ENCODE measurements at regions not wholly inside any gene's neighbourhood (a gene's known extent, or its start where the extent isn't known, plus 50 kb on each side); places are given as distances from the start of the nearest gene placed in this dataset.

DNA sequence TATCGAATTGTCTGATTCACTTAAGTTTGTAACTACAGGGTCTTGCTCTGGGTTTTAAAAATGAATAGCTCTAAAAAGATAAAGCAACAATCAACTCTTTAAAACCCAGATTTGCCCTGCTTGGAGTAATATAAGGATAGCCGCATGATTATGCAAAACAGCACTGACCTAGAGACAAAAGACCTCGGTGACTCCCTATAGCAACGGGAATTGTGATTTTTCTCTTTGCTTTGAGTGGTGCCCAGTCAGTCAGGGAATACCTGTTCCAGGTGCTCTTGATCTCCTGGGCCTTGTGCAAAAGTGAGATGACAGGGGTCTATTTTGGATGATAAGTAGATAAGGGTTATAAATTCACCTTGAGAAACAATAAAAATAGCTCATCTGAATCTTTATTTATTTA is 336.3 kb upstream of the NOX3 start:
- DNase-seq (no peak), ATAC-seq (no peak)
- no peak overlapping the region for H3K27ac ChIP-seq (ENCODE audit: low read length)
- H3K27me3 ChIP-seq (ENCODE audit: control insufficient read depth, insufficient read depth), result no peaks in the 10 kb centered on the region
- no peaks in the 10 kb centered on the region for H3K9me3 ChIP-seq (ENCODE audit: control insufficient read depth, low read length)
- 84% methylated on average over 4 of the region's 4 CpGs for WGBS
- intact Hi-C loops (cut with DNase I), result no loop called here
- H3K4me3 ChIP-seq (ENCODE audit: low read length), result no peak overlapping the region
- H3K4me1 ChIP-seq (ENCODE audit: control insufficient read depth, insufficient read depth, low read length), result no peaks in the 10 kb centered on the region

GRCh38 chr6:155791186-155791585 is 335.5 kb upstream of the NOX3 start:
- Histone ChIP-seq H3K27me3 (ENCODE audit: control insufficient read depth, insufficient read depth) (no peaks in the 10 kb centered on the region), H3K9me3 (ENCODE audit: control insufficient read depth, low read length) (no peaks in the 10 kb centered on the region), H3K4me1 (ENCODE audit: control insufficient read depth, insufficient read depth, low read length) (no peaks in the 10 kb centered on the region), H3K27ac (ENCODE audit: low read length) (no peak overlapping the region), H3K4me3 (ENCODE audit: low read length) (no peak overlapping the region)
- ATAC-seq (no peak), DNase-seq (no peak)
- intact Hi-C loops (cut with DNase I), result no loop called here
- WGBS, result 91% methylated on average over 7 of the region's 7 CpGs

GRCh38 chr6:155787168-155787567 is 331.5 kb upstream of the NOX3 start:
- Histone ChIP-seq H3K4me1 (ENCODE audit: control insufficient read depth, insufficient read depth, low read length) (no peaks in the 10 kb centered on the region), H3K4me3 (ENCODE audit: low read length) (no peak overlapping the region), H3K9me3 (ENCODE audit: control insufficient read depth, low read length) (no peaks in the 10 kb centered on the region), H3K27ac (ENCODE audit: low read length) (no peak overlapping the region), H3K27me3 (ENCODE audit: control insufficient read depth, insufficient read depth) (no peaks in the 10 kb centered on the region)
- WGBS, result 94% methylated on average over 5 of the region's 5 CpGs
- no peak for DNase-seq
- no peak for ATAC-seq
- intact Hi-C loops (cut with DNase I), result no loop called here

DNA sequence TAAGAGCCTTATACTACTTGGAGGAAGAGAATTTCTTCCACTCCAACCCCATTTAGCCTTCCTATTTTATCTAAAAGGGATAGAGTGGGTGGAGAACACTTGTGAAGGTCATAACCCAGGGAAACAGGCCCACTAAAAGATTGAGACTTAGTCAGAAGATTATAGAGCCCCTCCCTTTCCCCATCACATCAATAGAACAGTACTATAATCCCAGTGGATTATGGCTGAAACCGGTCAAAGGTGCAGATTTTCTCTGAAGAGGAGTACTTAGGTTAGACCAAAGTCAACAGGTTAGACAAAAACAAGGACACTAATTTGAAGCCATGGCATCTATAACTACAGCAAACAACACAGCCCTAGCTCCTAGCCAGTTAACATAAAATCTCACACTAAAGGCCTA is 330.9 kb upstream of the NOX3 start:
- Histone ChIP-seq H3K27ac (ENCODE audit: low read length) (no peak overlapping the region), H3K9me3 (ENCODE audit: control insufficient read depth, low read length) (no peaks in the 10 kb centered on the region), H3K27me3 (ENCODE audit: control insufficient read depth, insufficient read depth) (no peaks in the 10 kb centered on the region), H3K4me1 (ENCODE audit: control insufficient read depth, insufficient read depth, low read length) (no peaks in the 10 kb centered on the region), H3K4me3 (ENCODE audit: low read length) (no peak overlapping the region)
- DNase-seq (no peak), ATAC-seq (peak in 1 of 2 donors; percentile 70)
- WGBS, result 56% methylated on average over 1 of the region's 1 CpG
- intact Hi-C loops (cut with DNase I), result no loop called here

DNA sequence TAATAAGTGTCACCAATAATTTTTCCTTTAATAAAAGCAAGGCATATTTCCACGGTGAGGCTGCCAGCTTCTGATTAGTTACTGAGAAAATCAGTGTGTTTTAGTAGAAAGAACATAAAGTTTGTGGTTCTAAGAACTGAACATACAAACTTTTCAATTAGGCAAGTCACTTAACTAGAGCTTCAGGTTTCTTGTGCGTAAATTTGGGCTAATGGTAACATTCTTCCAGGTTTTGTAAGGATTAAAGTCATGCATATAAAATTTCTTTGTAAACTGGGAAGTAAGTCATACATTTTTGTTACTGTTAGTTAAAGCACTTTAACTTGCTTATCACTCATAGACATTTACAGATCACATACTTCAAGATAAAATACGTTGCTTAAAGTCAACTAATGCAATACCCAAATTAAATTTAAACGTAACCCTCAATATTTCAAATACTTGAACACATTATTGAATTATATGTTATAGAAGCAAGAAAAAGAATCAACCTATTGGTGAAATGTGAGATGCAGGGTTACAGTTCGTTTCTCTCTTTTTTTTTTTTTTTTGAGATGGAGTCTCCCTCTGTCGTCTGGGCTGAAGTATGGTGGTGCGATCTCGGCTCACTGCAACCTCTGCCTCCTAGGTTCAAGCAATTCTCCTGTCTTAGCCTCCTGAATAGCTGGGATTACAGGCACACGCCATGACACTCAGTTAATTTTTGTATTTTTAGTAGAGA is 327.3 kb upstream of the NOX3 start:
- H3K27me3 ChIP-seq (ENCODE audit: control insufficient read depth, insufficient read depth), result no peaks in the 10 kb centered on the region
- 70% methylated on average over 9 of the region's 9 CpGs for WGBS
- DNase-seq (peak in 1 of 3 donors; percentile 45), ATAC-seq (no peak)
- H3K4me1 ChIP-seq (ENCODE audit: control insufficient read depth, insufficient read depth, low read length), result peaks cover 1% of the 10 kb centered on the region
- no peak overlapping the region for H3K27ac ChIP-seq (ENCODE audit: low read length)
- H3K9me3 ChIP-seq (ENCODE audit: control insufficient read depth, low read length), result no peaks in the 10 kb centered on the region
- H3K4me3 ChIP-seq (ENCODE audit: low read length), result no peak overlapping the region
- intact Hi-C loops (cut with DNase I), result no loop called here

- DNase-seq (peak in 1 of 3 donors; percentile 15), ATAC-seq (peak; percentile 94 to 96)
- Histone ChIP-seq H3K27me3 (ENCODE audit: control insufficient read depth, insufficient read depth) (no peaks in the 10 kb centered on the region), H3K9me3 (ENCODE audit: control insufficient read depth, low read length) (no peaks in the 10 kb centered on the region), H3K4me3 (ENCODE audit: low read length) (no peak overlapping the region), H3K27ac (ENCODE audit: low read length) (no peak overlapping the region), H3K4me1 (ENCODE audit: control insufficient read depth, insufficient read depth, low read length) (peaks cover 1% of the 10 kb centered on the region)
- intact Hi-C loops (cut with DNase I), result no loop called here
These were observed 326.7 kb upstream of the NOX3 start for GRCh38 chr6:155782320-155782731.

DNA sequence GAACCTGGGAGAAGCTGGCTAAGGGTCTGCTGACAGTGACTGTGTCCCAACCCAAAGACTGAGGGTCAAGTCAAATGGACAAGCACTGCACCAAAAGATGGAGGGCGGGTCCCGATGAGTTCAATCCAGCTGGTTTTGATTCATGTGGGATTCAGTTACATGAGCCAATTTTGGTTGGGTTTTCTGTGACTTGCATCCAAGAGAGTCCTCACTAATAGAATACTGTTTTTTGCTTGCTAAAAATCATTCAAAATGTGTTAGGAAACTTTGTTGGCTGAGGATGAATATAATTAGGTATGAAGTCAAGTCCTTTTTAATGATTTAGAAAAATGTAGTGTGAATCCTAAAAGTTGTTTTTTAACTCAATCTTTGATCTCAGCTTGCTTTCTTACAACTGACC is 323.8 kb upstream of the NOX3 start:
- DNase-seq (no peak), ATAC-seq (no peak)
- Histone ChIP-seq H3K27me3 (ENCODE audit: control insufficient read depth, insufficient read depth) (no peaks in the 10 kb centered on the region), H3K4me3 (ENCODE audit: low read length) (no peak overlapping the region), H3K27ac (ENCODE audit: low read length) (no peak overlapping the region), H3K4me1 (ENCODE audit: control insufficient read depth, insufficient read depth, low read length) (peaks cover 1% of the 10 kb centered on the region), H3K9me3 (ENCODE audit: control insufficient read depth, low read length) (no peaks in the 10 kb centered on the region)
- intact Hi-C loops (cut with DNase I), result no loop called here
- 57% methylated on average over 2 of the region's 2 CpGs for WGBS

DNA sequence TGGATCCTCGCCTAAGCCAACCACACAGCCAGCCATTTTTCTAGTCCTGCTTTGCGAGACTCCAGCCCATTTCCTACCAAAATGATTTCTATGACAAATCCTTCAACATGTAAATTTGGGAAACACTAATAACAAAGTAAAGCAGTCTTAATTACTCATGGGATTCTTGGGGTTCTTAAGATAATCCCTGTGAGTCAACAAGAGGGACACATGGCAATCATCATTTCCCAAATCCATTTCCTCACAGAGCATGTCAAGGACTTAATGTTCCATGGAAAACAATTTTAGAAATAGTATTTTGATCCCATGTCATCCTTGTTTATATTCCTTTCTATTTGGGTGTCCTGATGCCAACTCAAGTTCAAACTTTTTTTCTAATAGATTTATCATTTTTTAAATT is 322.7 kb upstream of the NOX3 start:
- WGBS, result 92% methylated on average over 2 of the region's 2 CpGs
- no peaks in the 10 kb centered on the region for H3K9me3 ChIP-seq (ENCODE audit: control insufficient read depth, low read length)
- DNase-seq (no peak), ATAC-seq (no peak)
- H3K4me1 ChIP-seq (ENCODE audit: control insufficient read depth, insufficient read depth, low read length), result peaks cover 1% of the 10 kb centered on the region
- no peak overlapping the region for H3K4me3 ChIP-seq (ENCODE audit: low read length)
- no peaks in the 10 kb centered on the region for H3K27me3 ChIP-seq (ENCODE audit: control insufficient read depth, insufficient read depth)
- H3K27ac ChIP-seq (ENCODE audit: low read length), result no peak overlapping the region
- intact Hi-C loops (cut with DNase I), result no loop called here

- DNase-seq (peak in 1 of 3 donors; percentile 32), ATAC-seq (no peak)
- intact Hi-C loops (cut with DNase I), result no loop called here
- no peak overlapping the region for H3K4me3 ChIP-seq (ENCODE audit: low read length)
- H3K27me3 ChIP-seq (ENCODE audit: control insufficient read depth, insufficient read depth), result no peaks in the 10 kb centered on the region
- WGBS, result 83% methylated on average over 1 of the region's 1 CpG
- H3K27ac ChIP-seq (ENCODE audit: low read length), result no peak overlapping the region
- H3K4me1 ChIP-seq (ENCODE audit: control insufficient read depth, insufficient read depth, low read length), result no peaks in the 10 kb centered on the region
- no peaks in the 10 kb centered on the region for H3K9me3 ChIP-seq (ENCODE audit: control insufficient read depth, low read length)
These were observed 316.2 kb upstream of the NOX3 start for GRCh38 chr6:155771822-155772221.

GRCh38 chr6:155770856-155771255 is 315.2 kb upstream of the NOX3 start:
- Histone ChIP-seq H3K4me1 (ENCODE audit: control insufficient read depth, insufficient read depth, low read length) (no peaks in the 10 kb centered on the region), H3K27me3 (ENCODE audit: control insufficient read depth, insufficient read depth) (no peaks in the 10 kb centered on the region), H3K27ac (ENCODE audit: low read length) (no peak overlapping the region), H3K9me3 (ENCODE audit: control insufficient read depth, low read length) (no peaks in the 10 kb centered on the region), H3K4me3 (ENCODE audit: low read length) (no peak overlapping the region)
- intact Hi-C loops (cut with DNase I), result no loop called here
- ATAC-seq, result no peak
- DNase-seq, result no peak

DNA sequence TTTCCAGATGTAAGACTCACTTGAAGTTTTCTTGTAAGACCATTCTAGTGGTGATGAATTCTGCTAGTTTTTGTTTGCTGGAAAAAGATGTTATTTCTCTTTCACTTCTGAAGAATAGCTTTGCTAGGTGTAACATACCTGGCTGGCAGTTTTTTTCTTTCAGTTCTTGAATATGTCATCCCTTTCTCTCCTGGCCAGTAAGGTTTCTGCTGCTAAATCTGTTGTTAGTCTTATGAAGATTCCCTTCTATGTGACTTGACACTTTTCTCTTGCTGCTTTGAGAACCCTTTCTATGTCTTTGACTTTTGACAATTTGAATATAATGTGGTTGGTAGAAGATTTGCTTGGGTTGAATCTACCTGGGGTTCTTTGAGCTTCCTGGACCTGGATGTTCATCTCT is 314.7 kb upstream of the NOX3 start:
- Histone ChIP-seq H3K4me3 (ENCODE audit: low read length) (no peak overlapping the region), H3K9me3 (ENCODE audit: control insufficient read depth, low read length) (no peaks in the 10 kb centered on the region), H3K27ac (ENCODE audit: low read length) (no peak overlapping the region), H3K27me3 (ENCODE audit: control insufficient read depth, insufficient read depth) (no peaks in the 10 kb centered on the region), H3K4me1 (ENCODE audit: control insufficient read depth, insufficient read depth, low read length) (no peaks in the 10 kb centered on the region)
- no peak for DNase-seq
- intact Hi-C loops (cut with DNase I), result no loop called here
- ATAC-seq, result no peak
